K562 (cell line): ENCODE measurements at regions not wholly inside any gene's neighbourhood (a gene's known extent, or its start where the extent isn't known, plus 50 kb on each side); places are given as distances from the start of the nearest gene placed in this dataset.

Experiments
- EP300 ChIP-seq: IDR thresholded peaks from 2 replicates; pipeline ENCODE4 v1.6.1; 2012; ENCODE audit warnings: low read length, improper control_type of control experiment
- EZH2 ChIP-seq: IDR thresholded peaks from 2 replicates; pipeline ENCODE4 v1.6.1; 2012; ENCODE audit warnings: low read depth, mild to moderate bottlenecking, inconsistent platforms, low read length, borderline replicate concordance
- FOXJ2 ChIP-seq: fragments of 200-800 bp; sonication (Bioruptor generic); IDR thresholded peaks from 2 replicates; pipeline ENCODE4 v1.6.1; 2016; ENCODE audit warnings: missing genetic modification characterization, missing compliant biosample characterization
- GTF3C2 ChIP-seq: IDR thresholded peaks from 3 replicates; pipeline ENCODE4 v1.6.1; 2011; ENCODE audit warnings: borderline replicate concordance, mild to moderate bottlenecking, moderate library complexity; ENCODE audit not compliant: insufficient read length; ENCODE audit errors: extremely low read depth
- HIVEP1 ChIP-seq: fragments of 250-450 bp; sonication (Bioruptor Pico); IDR thresholded peaks from 2 replicates; pipeline ENCODE4 v1.4.0; 2020; ENCODE audit warnings: mild to moderate bottlenecking
- IFI16 ChIP-seq: fragments of 250-450 bp; sonication (Bioruptor Pico); IDR thresholded peaks from 2 replicates; pipeline ENCODE4 v2.1.2; 2022; ENCODE audit warnings: mild to moderate bottlenecking, inconsistent platforms
- REST ChIP-seq, 2 experiments: fragments of 450-650 bp; formaldehyde crosslinking in 1 of 2; IDR thresholded peaks; 2 replicates each; pipeline versions ENCODE4 v1.4.0 to v1.6.1; 2014 to 2020; ENCODE audit warnings: mild to moderate bottlenecking in 2 of 2, borderline replicate concordance in 1 of 2, low read depth in 1 of 2
- TBL1XR1 ChIP-seq, 2 experiments: IDR thresholded peaks; 2 replicates each; pipeline ENCODE4 v1.6.1; 2012; ENCODE audit warnings: improper control_type of control experiment in 2 of 2, low read length in 2 of 2, mild to moderate bottlenecking in 1 of 2
- ZNF398 ChIP-seq: fragments of 250-450 bp; sonication (Bioruptor Pico); IDR thresholded peaks from 2 replicates; pipeline ENCODE4 v1.8.0; 2021; ENCODE audit warnings: moderate library complexity, mild to moderate bottlenecking, inconsistent platforms
- TF ChIP-seq, protein P1 (sequence below): fragments of 450-650 bp; formaldehyde crosslinking; IDR thresholded peaks from 2 replicates; pipeline ENCODE4 v1.4.0; 2022; ENCODE audit warnings: missing genetic modification characterization
- TF ChIP-seq, protein P2 (sequence below), 3 experiments: IDR thresholded peaks in 2 of 3; conservative IDR thresholded peaks in 1 of 3; 2 replicates each; pipeline ENCODE4 v1.5.1; 2011 to 2012; ENCODE audit warnings: low read length in 3 of 3, mild to moderate bottlenecking in 3 of 3, control low read depth in 2 of 3, improper control_type of control experiment in 1 of 3, inconsistent platforms in 1 of 3, low read depth in 1 of 3, mixed read lengths in 1 of 3, moderate library complexity in 1 of 3; ENCODE audit not compliant: insufficient read depth in 2 of 3

DNA sequence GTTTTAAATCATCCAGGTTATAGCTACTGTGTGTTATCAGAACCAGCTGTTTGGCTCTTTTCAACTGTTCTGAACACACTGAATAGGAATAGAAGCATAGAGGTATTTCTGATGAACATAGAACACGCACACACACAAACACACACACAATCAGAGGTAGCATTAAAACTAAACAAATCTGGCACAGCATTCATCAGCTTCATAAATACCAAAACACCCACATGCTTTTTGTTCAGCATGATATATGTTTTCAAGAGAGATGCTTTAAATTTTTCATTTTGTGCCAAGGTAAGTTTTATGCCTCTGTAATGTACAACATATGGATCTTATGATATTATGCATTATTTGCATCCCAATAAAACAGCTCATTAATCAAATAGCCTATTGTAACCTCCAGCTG, 208.6 kb downstream of the GALC start:
- TF ChIP-seq TBL1XR1 (IDR thresholded peaks at IDR 0.05; ENCODE audit: low read length in 2 of 2) (no peak), EZH2 (no peak), GTF3C2 (no peak), FOXJ2 (tag) (no peak), IFI16 (CRISPR knock-in tag) (no peak), REST (IDR thresholded peaks at IDR 0.05; ENCODE audit: borderline replicate concordance) (no peak), REST (CRISPR knock-in tag; IDR thresholded peaks at IDR 0.05; ENCODE audit: low read depth) (no peak), ZNF398 (no peak), EP300 (no peak), HIVEP1 (no peak)
- TF ChIP-seq, protein P1, sequence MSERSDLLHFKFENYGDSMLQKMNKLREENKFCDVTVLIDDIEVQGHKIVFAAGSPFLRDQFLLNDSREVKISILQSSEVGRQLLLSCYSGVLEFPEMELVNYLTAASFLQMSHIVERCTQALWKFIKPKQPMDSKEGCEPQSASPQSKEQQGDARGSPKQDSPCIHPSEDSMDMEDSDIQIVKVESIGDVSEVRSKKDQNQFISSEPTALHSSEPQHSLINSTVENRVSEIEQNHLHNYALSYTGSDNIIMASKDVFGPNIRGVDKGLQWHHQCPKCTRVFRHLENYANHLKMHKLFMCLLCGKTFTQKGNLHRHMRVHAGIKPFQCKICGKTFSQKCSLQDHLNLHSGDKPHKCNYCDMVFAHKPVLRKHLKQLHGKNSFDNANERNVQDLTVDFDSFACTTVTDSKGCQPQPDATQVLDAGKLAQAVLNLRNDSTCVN (CRISPR knock-in tag): no peak
- TF ChIP-seq, protein P2, sequence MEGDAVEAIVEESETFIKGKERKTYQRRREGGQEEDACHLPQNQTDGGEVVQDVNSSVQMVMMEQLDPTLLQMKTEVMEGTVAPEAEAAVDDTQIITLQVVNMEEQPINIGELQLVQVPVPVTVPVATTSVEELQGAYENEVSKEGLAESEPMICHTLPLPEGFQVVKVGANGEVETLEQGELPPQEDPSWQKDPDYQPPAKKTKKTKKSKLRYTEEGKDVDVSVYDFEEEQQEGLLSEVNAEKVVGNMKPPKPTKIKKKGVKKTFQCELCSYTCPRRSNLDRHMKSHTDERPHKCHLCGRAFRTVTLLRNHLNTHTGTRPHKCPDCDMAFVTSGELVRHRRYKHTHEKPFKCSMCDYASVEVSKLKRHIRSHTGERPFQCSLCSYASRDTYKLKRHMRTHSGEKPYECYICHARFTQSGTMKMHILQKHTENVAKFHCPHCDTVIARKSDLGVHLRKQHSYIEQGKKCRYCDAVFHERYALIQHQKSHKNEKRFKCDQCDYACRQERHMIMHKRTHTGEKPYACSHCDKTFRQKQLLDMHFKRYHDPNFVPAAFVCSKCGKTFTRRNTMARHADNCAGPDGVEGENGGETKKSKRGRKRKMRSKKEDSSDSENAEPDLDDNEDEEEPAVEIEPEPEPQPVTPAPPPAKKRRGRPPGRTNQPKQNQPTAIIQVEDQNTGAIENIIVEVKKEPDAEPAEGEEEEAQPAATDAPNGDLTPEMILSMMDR (IDR thresholded peaks at IDR 0.05 in 2 of 3, conservative IDR thresholded peaks at IDR 0.05 in 1 of 3; ENCODE audit: insufficient read depth in 2 of 3, low read depth in 1 of 3, low read length in 3 of 3): no peak
